IPS-NIHi11 (cell line): ENCODE measurements at regions not wholly inside any gene's neighbourhood (a gene's known extent, or its start where the extent isn't known, plus 50 kb on each side); places are given as distances from the start of the nearest gene placed in this dataset.

ENCODE experiments used
- DNase-seq: peaks from one replicate; pipeline ENCODE4 v3.0.0; 2012; ENCODE audit warnings: mixed read lengths, low spot score

DNA sequence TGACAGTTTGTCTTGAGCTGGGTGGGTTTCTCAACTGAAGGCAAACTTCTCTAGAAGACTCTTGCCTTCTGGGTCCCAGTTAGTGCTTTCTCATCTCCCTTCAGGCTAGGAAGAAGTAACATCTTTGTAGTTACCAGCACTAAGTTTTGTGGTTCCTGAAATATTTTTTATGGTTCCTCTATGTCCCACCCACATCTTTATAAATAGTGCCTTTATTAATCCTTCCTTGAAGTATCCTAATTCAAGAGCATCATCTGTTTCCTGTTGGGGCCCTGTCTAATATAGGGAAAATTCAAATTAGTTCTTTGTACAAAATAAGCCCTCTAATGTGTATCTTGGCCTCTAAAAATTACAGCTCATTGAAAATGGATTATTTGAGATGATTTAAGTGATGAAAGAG, 147.4 kb upstream of the MAOA start:
- no peak for DNase-seq

DNA sequence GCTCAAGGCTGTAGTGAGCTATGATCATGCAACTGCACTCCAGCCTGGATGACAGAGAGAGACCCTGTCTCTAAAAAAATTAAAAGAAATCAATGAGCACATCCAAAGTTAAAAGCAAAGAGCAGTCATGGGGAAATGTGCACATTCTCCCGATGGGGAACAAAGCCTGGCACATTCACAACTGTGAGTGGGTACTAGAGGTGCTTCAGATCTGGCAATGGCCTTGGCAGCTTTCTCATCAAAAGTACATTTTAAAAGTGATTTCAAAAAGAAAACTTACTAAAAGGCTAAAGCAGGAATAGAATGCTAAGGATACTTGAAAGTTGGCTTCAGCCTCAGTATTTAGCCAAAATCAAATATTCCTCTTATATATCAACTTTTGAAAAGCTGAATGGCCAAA, 145.9 kb upstream of the MAOA start:
- DNase-seq = no peak

DNA sequence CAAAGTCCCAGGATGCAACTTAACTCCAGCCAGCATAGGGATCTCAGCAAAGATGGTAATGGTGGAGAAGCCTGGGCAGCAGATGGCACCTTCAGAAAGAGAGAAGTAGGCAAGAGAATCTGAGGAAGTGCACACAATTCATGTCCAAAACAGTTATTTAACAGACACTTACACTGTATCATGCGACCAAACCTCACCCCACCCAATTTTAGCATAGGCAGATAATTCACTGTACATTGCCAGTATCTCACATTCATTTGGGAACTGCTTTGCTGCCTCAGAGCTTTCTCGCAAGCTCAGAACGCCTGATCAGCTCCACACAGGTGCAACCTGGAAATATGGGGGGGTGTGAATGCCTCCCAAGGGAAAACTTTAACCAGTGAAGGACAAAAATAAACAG, 143.0 kb upstream of the MAOA start:
- no peak for DNase-seq

DNA sequence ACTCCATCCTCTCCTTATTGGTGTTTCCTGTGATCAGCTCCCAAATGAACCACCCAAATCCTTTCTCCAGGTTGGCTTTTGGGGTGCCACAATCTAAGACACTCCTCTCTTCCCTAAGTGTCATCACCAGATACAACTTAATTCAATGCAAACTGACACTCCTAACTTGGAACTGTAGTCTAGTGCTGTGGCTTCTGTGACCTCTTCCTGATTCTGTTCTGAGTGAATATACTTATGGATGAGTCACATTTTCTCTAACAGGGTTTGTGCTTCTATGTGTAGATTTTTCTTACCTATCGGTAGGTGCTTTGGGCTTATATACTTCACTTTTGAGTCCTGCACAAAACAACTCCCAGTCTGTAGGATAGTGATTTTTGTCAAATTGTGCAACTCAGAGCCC, 141.3 kb upstream of the MAOA start:
- no peak for DNase-seq

DNA sequence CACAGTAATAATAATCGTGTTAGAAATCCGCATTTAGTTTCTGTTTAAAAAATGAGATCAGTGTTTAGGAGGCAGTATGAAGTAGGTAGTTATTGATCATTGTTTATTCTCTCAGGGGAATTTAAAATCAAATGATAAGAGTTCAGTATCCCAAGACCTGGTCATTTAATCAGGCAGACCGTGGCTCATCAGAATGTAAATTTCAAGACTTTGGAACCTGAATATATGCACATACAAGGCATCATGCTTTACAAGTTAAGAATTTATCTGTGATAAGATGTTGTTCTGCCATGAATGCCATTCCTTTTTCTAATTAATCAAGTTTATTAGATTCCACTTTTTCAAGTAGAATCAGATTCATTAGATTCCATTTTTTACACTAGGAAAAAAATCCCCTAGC, 133.5 kb upstream of the MAOA start:
- no peak for DNase-seq

DNA sequence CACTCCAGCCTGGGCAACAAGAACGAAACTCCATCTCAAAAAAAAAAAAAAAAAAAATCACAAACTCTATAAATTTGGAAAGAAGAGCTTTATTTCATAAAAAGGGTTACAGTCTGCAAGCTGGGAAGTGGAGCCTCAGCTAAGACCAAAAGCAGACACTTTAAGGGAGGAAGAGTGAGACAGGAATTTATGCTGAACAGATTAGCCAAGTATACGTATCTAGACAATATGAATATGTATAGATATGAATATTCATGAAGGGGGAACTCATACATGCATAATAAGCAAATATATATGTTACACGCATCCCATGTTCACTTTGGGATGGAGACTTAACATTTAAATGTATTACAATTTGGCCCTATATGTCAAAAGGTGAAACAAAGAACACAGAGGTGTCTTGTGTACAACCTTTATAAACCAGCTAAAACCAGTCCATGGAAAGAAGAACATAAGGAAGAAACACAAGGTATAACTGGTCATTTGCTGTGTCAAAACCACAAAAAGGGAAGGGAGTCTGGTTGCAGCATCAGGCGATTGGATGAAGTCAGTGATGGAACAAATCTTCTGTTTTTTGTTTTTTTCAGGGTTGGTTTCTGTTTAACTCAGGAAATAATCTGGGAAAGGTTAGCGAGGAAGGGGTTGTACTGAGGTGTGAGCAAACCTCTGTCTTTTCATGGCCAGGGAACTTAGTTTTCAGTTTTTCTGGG, 130.0 kb upstream of the MAOA start:
- no peak for DNase-seq

DNA sequence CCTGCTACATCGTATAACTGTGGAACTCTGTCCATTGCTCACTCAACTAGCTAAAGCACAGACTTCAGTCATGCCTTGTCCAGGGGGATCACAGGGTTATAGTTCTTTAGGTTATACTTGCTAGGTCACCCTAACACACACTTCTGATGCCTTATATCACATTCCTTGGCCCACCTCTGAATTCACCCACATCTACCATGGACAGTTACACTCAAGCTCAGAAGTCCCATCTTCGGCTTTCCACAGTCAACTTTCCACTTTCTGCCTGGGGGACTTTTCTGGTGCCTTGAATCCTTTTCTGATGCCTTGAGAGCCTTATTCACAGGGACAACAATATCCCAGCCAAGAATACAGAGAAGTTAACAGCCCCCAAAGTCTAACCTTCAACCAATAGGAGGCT, 129.2 kb upstream of the MAOA start:
- no peak for DNase-seq

DNA sequence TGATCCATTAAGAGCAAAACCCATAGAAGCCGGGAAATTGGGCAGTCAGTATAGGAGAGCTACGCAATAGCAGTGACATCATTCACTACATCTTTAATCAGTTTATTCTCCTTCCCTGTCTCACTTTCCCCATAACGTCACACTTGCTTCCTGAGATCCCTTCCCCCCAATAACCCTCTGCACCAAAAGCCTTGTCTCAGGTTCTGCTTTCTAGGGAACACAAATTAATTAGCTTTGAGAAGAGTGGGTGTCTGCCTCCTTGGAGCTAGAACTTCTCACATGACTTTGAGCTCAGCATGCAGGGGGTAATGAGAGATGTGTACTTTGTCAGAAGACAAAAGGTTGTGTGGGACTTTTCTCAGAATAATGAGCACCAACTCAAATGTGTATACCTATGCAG, 128.3 kb upstream of the MAOA start:
- DNase-seq = no peak

DNA sequence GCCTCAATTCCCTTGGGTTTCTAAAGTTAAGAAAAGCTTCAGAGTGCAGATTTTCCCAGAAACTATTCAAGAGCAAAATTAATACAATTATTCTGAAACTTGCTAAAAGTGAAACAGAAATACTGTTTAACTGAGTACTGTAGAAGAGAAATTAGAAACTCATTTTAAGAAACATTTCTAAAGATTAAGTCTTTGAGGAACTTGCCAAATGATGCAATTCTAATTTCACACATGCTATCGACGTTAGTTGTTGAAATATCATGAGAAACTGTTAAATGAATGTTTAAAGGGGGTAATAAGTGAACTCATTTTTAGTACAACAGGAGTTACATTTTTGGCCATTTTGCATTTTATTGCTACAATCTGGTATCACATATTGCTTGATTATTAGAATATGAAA, 125.3 kb upstream of the MAOA start:
- DNase-seq = no peak

DNA sequence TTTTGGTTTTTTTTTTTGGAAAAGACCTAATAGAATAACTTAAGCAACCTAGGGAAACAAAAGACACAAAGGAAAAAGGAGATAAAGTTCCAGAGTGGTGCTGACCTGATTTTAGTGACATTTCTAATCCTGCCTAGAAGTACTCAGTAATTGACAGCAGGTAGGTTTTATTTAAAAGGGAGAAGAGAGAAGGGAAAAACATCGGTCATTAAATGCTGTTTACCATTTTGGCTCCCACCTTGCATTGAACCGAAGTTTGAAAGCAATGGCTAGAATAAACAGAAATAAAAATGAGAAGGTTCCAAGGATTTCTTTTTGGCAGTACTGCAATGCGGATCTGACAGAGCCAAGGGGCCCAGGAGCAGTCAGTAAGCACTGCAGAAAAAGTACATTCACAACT, 115.8 kb upstream of the MAOA start:
- DNase-seq = no peak

DNA sequence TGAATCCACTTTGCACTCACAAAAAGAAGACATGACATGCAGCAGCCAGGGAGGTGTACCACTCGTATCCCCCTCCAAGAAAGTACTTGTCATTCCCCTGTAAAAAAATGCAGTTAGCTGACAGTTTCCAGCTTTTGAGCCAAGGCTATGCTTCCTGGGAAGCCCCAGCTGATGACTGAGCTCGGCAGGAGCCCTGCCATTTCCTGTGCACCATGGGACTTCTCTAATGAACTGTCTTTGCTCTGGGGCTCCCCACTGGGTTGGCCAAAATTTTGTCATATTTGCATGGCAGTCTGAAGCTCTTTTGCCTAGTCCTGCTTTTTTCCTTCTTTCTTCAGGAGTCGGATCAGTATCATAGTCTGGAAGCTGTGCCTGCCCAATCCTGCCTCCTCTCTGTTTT, 104.5 kb upstream of the MAOA start:
- DNase-seq = no peak

DNA sequence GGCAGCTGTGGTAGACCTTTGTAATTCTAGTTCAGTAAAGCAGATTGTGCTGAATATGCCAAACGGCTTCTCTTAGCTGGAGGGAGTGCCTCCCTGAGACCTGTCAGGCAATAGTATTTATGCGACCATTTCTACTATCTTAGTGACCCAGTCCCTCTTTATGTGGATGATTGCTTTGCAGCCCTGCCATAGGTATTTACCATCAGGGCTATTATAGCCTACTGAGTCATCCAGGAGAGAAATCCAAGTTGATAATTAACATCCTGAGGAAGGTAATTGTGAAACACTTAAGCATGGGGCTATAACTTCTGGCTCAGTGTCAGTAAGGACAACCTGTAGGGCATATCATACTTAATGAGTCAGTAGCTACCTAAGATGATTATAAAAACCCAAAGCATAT, 103.9 kb upstream of the MAOA start:
- DNase-seq = no peak

DNA sequence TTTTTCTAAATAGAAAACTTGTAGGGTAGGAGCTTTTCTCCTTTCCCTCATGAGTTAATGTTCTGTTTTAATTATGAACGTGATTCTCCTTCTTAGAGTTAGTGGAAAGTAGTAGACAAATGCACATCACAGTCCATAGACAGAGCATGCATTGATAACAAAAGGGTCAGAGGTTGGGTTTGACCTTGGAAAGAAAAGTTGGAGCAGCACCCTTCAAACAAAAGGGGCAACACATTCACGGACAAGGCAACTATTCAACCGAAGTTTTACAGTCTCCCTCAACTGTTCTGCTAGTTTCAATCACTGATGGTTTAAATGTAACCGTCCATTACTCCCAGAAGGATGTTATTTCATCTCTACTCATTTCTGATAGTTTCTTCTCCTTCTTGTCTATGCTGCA, 103.4 kb upstream of the MAOA start:
- DNase-seq = no peak

DNA sequence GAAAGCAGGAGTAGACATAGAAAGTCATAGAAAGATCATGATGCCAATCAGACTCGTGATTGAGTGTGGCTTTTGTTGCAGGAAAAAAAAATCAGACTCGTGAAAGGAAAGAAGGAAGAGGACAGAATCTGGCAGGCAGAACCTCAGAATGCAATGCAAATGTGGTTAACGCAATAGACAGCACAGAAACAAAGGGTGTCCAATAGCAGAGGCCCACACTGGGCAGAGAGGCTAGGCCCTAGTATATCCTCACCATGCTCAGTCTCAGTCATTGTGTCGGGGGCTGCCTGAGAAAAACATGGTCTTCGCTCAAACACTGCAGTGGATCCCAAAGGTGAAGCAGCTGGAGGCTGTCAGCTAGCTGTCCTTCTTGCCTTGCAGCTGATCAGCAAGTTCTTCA, 102.8 kb upstream of the MAOA start:
- DNase-seq = no peak

DNA sequence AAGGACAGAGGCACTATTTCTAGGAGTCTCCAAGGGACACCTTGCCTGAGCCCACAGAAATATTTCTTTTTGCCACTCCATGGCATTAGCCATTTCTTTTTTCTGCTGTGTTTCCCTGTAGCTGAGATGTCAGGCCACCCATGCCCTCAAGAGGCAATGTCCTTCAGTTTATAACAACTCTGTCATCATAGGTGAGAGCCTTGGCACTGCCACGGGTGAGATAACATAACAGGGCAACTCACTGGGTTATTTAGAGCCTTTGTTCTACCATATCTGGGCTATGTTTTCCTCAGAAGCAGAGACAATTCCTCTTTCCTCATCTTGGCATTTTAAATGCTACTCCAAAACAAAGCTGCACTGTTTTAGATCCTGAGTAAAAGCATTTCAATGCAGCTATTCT, 99.9 kb upstream of the MAOA start:
- no peak for DNase-seq

DNA sequence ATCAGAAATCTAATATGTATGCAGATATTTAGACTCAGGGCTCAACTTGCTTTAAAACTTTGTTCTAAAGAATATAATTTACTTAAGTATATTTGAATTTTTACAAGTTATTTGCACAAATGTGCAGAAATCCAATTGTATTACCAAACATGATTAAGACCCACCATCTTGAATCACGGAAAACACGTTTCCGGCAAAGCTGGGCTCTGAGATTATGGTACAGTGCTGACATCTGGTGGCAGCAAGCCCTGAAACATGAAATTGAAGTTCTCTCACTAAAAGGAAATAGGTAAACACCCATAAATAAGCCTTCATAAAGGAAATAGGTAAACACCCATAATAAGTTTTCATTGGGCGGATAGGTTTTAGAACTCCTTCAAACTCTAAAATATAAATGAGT, 98.3 kb upstream of the MAOA start:
- DNase-seq = peak; percentile 41

DNA sequence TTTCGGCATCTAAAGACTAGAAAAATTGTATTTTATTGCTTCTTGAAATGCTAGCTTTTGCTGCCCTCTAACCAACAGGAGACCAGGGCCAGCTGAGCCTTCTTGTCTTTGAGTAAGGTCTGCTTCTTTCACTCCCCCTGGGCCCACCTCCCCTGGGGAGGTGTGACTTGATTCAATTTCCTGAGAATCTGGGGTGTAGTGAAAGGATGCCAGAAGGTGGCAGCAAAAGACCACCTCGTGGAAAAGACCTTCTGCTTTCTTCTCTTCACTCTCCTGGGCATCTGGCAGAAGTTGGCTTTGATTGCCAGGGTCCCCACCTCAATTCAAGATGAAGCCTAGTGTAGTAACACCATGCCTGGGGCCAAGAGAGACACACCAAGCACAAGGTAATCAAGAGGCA, 96.5 kb upstream of the MAOA start:
- peak; percentile 41 for DNase-seq

DNA sequence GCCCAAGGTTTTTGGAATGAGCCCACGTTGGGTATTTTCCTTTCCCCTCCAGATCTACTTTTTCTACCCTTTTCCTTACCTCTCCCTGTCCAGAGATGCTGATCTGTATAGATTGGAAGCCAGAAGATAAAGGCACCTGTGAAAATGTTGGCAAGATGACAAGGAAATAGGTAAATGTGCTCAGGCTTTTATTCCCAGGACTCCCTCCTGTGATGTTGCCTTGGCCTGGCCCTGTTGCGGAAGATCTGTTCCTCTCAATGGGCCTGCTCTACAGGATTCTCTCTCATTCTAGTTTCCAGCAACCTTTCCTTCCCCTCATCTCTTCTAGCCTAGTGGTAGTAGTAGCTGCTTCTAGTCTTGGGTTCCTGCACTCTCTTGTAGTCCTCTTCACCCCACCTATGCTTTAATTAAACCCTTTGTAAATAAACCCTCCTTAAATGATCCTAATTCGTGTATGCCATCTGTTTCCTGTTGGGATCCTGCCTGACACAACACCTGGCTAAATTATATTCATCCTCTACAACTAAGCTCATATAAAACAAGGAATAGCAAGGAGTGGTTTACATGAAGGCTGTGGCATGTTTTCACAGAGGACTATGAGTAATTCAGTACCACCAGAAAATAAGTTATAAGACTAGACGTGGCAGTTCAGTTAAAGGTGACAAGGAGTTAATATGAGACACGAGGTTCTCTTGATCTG, 95.7 kb upstream of the MAOA start:
- DNase-seq = no peak

DNA sequence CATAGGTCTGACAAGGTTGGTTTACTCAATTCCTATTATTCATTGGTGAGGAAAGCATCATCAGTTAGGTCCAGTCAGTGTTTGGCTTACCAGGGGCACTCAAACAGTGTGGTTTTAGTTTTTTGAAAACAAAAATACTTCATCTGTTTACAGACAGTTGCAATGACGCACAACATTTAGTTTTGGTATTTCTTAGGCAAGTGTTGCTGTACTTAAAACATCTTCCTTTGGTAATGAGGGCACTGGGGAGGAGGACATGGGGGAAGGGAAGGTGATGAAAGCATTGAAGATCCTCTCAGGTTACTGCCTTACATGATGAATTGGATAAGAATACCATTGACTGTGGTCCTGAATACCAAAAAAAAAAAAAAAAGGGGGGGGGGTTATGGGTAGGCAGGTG, 93.7 kb upstream of the MAOA start:
- no peak for DNase-seq

DNA sequence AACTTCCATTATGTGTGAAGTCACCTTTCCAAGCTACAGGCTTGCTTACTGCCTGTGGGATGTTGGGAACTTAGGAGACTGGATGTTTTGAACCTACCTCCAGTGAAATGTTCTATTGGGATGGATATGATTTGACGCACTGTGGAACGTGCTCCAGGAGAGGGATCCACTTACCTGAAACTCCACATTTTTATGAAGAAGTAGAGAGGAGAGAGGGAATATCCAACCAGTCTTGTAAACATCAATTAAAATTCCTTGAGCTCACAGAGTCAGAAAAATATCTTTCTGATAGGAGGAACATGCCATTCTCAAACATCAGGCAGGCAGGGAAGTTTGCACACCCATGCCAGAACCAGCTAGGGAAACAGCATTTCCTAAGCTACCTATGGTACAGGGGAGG, 91.1 kb upstream of the MAOA start:
- no peak for DNase-seq

DNA sequence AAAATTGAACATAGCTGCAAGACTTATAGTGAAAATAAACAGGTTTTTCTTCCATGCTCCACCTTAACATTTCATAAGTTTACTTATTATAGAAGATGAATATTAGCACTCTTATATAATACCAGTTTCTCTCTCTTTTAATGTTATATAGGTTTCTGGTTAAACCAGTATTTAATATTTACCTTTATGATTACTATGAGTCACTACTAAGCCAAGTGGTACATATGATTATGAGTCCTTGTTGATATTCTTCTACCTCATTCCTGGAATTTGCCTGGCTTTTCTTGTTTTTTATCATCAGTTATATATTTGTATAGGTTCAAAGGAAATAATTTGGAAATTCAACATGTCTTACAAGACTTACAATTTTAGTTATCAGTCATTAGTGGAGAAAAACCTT, 89.9 kb upstream of the MAOA start:
- DNase-seq = no peak

DNA sequence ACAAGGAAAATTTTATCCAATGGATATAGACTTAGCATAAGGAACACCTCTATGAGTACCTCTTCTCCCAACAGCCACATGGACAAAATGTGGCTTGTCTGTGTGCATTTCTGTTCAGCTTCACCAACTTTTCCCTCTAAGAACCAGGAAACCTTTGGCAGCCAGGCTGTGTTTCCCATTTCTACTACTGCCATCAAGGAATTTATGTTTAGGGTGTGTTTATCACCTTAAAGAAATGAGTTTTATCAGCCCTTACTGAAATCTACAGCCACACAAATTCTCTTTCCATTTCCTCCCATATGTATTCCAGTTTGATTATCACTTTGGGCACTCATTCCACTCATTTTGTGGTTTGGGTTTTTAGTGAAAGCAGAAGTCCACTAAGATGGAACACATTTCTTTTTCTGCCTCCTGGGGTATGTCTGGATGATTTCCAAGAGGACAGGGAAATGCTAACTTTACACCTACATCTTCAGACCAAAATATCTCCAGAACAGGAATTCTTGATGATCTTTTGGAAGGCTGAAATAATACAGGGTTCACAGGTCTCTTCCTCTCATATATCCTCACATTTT, 82.6 kb upstream of the MAOA start:
- no peak for DNase-seq

DNA sequence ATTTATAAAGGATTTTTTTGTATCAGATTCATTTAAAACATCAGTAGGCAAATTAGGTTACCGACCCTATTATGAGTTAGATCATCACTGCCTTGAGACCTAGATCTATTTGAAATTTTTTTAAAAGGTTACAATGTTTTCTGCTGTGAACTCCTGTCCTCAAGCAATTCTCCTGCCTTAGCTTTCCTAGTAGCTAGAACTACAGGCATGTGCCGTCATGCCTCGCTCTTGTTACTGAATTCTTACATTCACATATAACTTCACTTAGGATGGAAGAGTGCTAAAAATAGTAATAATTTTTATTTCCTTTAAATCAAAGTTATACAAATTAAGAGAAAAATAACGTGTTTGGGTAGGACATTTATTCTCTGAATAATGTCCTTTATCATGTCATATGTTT, 75.5 kb upstream of the MAOA start:
- DNase-seq = no peak

DNA sequence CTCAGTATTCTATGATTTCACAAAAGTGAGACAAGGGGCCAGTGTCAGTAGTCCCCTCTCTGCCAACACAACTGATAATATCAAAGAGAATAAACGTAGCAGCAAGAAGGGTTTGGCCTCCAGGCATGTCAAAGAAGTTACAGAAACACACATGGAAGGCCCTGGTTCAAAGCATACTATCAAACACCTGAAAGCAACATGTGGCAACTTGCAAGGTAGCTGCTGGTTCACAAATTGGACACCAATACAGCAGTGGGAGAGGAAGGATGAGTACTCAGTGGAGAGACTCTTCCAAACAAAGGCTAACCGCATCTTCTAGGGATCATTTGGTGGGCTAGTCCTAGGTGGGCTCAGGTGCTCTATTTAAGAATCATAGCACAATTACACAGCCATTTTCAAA, 74.9 kb upstream of the MAOA start:
- DNase-seq = no peak
